A549 (cell line): ENCODE measurements at regions not wholly inside any gene's neighbourhood (a gene's known extent, or its start where the extent isn't known, plus 50 kb on each side); places are given as distances from the start of the nearest gene placed in this dataset.
"Not testable (repeated sequence)": the region's sequence is repeated elsewhere in the genome, so short reads cannot be mapped to it uniquely, and the experiment has no call there.

Experiments used
- ATAC-seq, 2 experiments: fragments of 200-7000 bp in 1 of 2; fragments of >200 bp in 1 of 2; cut with Nextera tagmentation in 1 of 2; cut with Tn5 transposase in 1 of 2; 3 replicates each; pipeline versions ENCODE4 v1.8.0 to v1.9.1; 2018 to 2020; ENCODE audit warnings: mild to moderate bottlenecking in 1 of 2, moderate library complexity in 1 of 2
- CTCF ChIA-PET: fragments of 300-600 bp; sonication (Branson Sonifier 250); formaldehyde crosslinking; extraction: SDS; loops from one replicate; lab custom pipeline; 2021; ENCODE audit warnings: antibody characterized with exemption, inconsistent platforms; lab: Yijun Ruan, JAX
- POLR2A ChIA-PET: fragments of 350-600 bp; formaldehyde crosslinking; extraction: SDS; loops from one replicate; lab custom pipeline; 2021; ENCODE audit warnings: antibody characterized with exemption, inconsistent platforms; lab: Yijun Ruan, JAX
- DNase-seq, 2 experiments: peaks; one replicate each; pipeline versions ENCODE4 v3.0.0 to v3.0.0-alpha.2; 2011 to 2016; ENCODE audit warnings: low read depth in 1 of 2, low spot score in 1 of 2
- FAIRE-seq: peaks from 2 replicates; lab custom pipeline; 2011; peaks lifted over from hg19 to GRCh38; lab: Jason Lieb, UNC
- H3K27ac ChIP-seq, 2 experiments: fragments of >200 bp; sonication (Bioruptor Twin); formaldehyde crosslinking; 3 replicates each; pipeline ENCODE4 v1.5.1; 2016 to 2017
- H3K4me1 ChIP-seq: fragments of >200 bp; sonication (Bioruptor Twin); formaldehyde crosslinking; 3 replicates; pipeline ENCODE4 v1.6.1; 2016
- H3K4me2 ChIP-seq: fragments of >200 bp; sonication (Bioruptor Twin); formaldehyde crosslinking; 3 replicates; pipeline ENCODE4 v1.6.1; 2016
- H3K4me3 ChIP-seq: fragments of >200 bp; sonication (Bioruptor Twin); formaldehyde crosslinking; 3 replicates; pipeline ENCODE4 v1.5.1; 2016
- H3K9me3 ChIP-seq: fragments of >200 bp; sonication (Bioruptor Twin); formaldehyde crosslinking; 3 replicates; pipeline ENCODE4 v1.6.1; 2016
- ATOH8 ChIP-seq: fragments of 250-450 bp; sonication (Bioruptor Pico); IDR thresholded peaks from 2 replicates; pipeline ENCODE4 v1.5.0; 2020; ENCODE audit warnings: low read depth, mild to moderate bottlenecking, moderate library complexity
- CEBPB ChIP-seq, 2 experiments: fragments of >200 bp in 1 of 2; sonication (Bioruptor Twin) in 1 of 2; formaldehyde crosslinking in 1 of 2; IDR thresholded peaks; 2 replicates each; pipeline ENCODE4 v1.6.1; 2012 to 2016
- ESRRA ChIP-seq: fragments of 150-350 bp; IDR thresholded peaks from 2 replicates; pipeline ENCODE4 v1.6.1; 2014; ENCODE audit warnings: mild to moderate bottlenecking, low read length, borderline replicate concordance
- FOSL2 ChIP-seq, 2 experiments: fragments of 450-650 bp in 1 of 2; fragments of >200 bp in 1 of 2; sonication (Bioruptor Twin) in 1 of 2; formaldehyde crosslinking; IDR thresholded peaks; 2 replicates each; pipeline versions ENCODE4 v1.5.0 to v1.6.1; 2016 to 2020; ENCODE audit warnings: mild to moderate bottlenecking in 1 of 2, moderate library complexity in 1 of 2
- POLR2A ChIP-seq: IDR thresholded peaks from 2 replicates; pipeline ENCODE4 v1.6.1; 2012; ENCODE audit warnings: mild to moderate bottlenecking, low read length
- REST ChIP-seq: fragments of 200-600 bp; sonication (generic); IDR thresholded peaks from 2 replicates; pipeline ENCODE4 v1.6.1; 2016; ENCODE audit warnings: antibody characterized with exemption, mild to moderate bottlenecking, moderate library complexity
- SREBF2 ChIP-seq: fragments of 450-650 bp; IDR thresholded peaks from 2 replicates; pipeline ENCODE4 v1.6.1; 2014; ENCODE audit warnings: mild to moderate bottlenecking, moderate library complexity
- WGBS: methylation state at CpG from one replicate; pipeline ENCODE4 v1.1.6; 2017; ENCODE audit errors: missing lambda C conversion rate; 5-methylcytosine and 5-hydroxymethylcytosine counted together

- H3K9me3 ChIP-seq: no peaks in the 10 kb centered on the region
- FAIRE-seq (no peak), ATAC-seq (no peak), DNase-seq (no peak)
- 76% methylated on average over 6 of the region's 6 CpGs for WGBS
- POLR2A ChIA-PET: no interaction called here
- H3K4me3 ChIP-seq: no peak overlapping the region
- CTCF ChIA-PET: no interaction called here
- no peak overlapping the region for H3K4me2 ChIP-seq
- no peaks in the 10 kb centered on the region for H3K4me1 ChIP-seq
- H3K27ac ChIP-seq: no peak overlapping the region
- TF ChIP-seq SREBF2 (no peak), REST (peak; percentile 37; the same call in 1 of the 2 replicates)
Measured at GRCh38 chr21:31586118-31586517, 73.4 kb upstream of the SOD1 start.

GRCh38 chr21:31583937-31584336 lies 75.6 kb upstream of the SOD1 start:
- DNase-seq, H3K9me3 ChIP-seq, H3K4me2 ChIP-seq, H3K4me1 ChIP-seq, POLR2A ChIA-PET, FAIRE-seq, H3K4me3 ChIP-seq, ATAC-seq, H3K27ac ChIP-seq: not testable (repeated sequence)
- WGBS: 27% methylated on average over 5 of the region's 9 CpGs
- CTCF ChIA-PET: interaction anchor here (5.9 kb wide), 1 partner anchor 386 kb away, joined by 110 read pairs; no protein-coding TSS in a partner anchor

GRCh38 chr21:31583498-31583897 lies 76.0 kb upstream of the SOD1 start:
- no peak for ATAC-seq

More at GRCh38 chr21:31583498-31583897, 76.0 kb upstream of the SOD1 start:
- POLR2A ChIA-PET: no interaction called here
- Histone ChIP-seq H3K4me3 (no peak overlapping the region), H3K27ac (no peak overlapping the region), H3K4me1 (no peaks in the 10 kb centered on the region), H3K9me3 (no peaks in the 10 kb centered on the region), H3K4me2 (no peak overlapping the region)
- TF ChIP-seq ATOH8 (CRISPR knock-in tag) (no peak), REST (no peak), POLR2A (no peak), CEBPB (IDR thresholded peaks at IDR 0.05) (no peak), ESRRA (no peak), FOSL2 (IDR thresholded peaks at IDR 0.05) (no peak), FOSL2 (CRISPR knock-in tag; IDR thresholded peaks at IDR 0.05) (no peak)
- DNase-seq (no peak), FAIRE-seq (no peak)
- WGBS: 52% methylated on average over 6 of the region's 6 CpGs
- CTCF ChIA-PET: interaction anchor here (1.8 to 5.9 kb wide), 2 partner anchors 367 to 386 kb away, joined by 4 to 110 read pairs; no protein-coding TSS in a partner anchor
